NCI-H1105 (cell line): ENCODE measurements at regions not wholly inside any gene's neighbourhood (a gene's known extent, or its start where the extent isn't known, plus 50 kb on each side); places are given as distances from the start of the nearest gene placed in this dataset.
"Not testable (repeated sequence)": the region's sequence is repeated elsewhere in the genome, so short reads cannot be mapped to it uniquely, and the experiment has no call there.

Source experiments
- DNase-seq: peaks from one replicate; lab custom pipeline; 2025; lab: John Stamatoyannopoulos, UW

GRCh38 chr4:123600987-123601904, 204.7 kb downstream of the SPRY1 start:
- DNase-seq: no peak

- DNase-seq: no peak
Observed at GRCh38 chr4:123602007-123602406, 205.4 kb downstream of the SPRY1 start.

GRCh38 chr4:123603165-123603564, 206.6 kb downstream of the SPRY1 start:
- DNase-seq: no peak

- not testable (repeated sequence) for DNase-seq
Observed at GRCh38 chr4:123605797-123606196, 209.2 kb downstream of the SPRY1 start.

- no peak for DNase-seq
Observed at GRCh38 chr4:123606336-123606735, 209.7 kb downstream of the SPRY1 start.

- no peak for DNase-seq
Observed at GRCh38 chr4:123606946-123607542, 210.4 kb downstream of the SPRY1 start.

- DNase-seq: no peak
Observed at GRCh38 chr4:123609829-123610228, 213.2 kb downstream of the SPRY1 start.

- no peak for DNase-seq
Observed at GRCh38 chr4:123613586-123614344, 217.2 kb downstream of the SPRY1 start.

GRCh38 chr4:123615901-123616300, 219.3 kb downstream of the SPRY1 start:
- no peak for DNase-seq

GRCh38 chr4:123616951-123617461, 220.4 kb downstream of the SPRY1 start:
- peak; percentile 39 for DNase-seq

- DNase-seq: no peak
Observed at GRCh38 chr4:123617791-123618190, 221.2 kb downstream of the SPRY1 start.

- DNase-seq: no peak
Observed at GRCh38 chr4:123618606-123619005, 222.0 kb downstream of the SPRY1 start.

GRCh38 chr4:123619326-123619725, 222.7 kb downstream of the SPRY1 start:
- DNase-seq: no peak

GRCh38 chr4:123619895-123620294, 223.3 kb downstream of the SPRY1 start:
- DNase-seq: no peak

GRCh38 chr4:123621072-123621705, 224.6 kb downstream of the SPRY1 start:
- no peak for DNase-seq

GRCh38 chr4:123622572-123622971, 226.0 kb downstream of the SPRY1 start:
- no peak for DNase-seq

- no peak for DNase-seq
Observed at GRCh38 chr4:123623611-123624010, 227.0 kb downstream of the SPRY1 start.

- DNase-seq: no peak
Observed at GRCh38 chr4:123624959-123625358, 228.4 kb downstream of the SPRY1 start.

GRCh38 chr4:123628288-123628687, 231.7 kb downstream of the SPRY1 start:
- DNase-seq: no peak

- DNase-seq: no peak
Observed at GRCh38 chr4:123631786-123632692, 235.4 kb downstream of the SPRY1 start.

GRCh38 chr4:123632693-123633030, 236.1 kb downstream of the SPRY1 start:
- DNase-seq: no peak
